ENCODE measurements at regions not wholly inside any gene's neighbourhood (a gene's known extent, or its start where the extent isn't known, plus 50 kb on each side); places are given as distances from the start of the nearest gene placed in this dataset.

- Histone ChIP-seq H3K36me3 (ENCODE audit: control insufficient read depth, insufficient read depth, low read length) (no peaks in the 10 kb centered on the region), H3K4me3 (no peak overlapping the region), H3K27me3 (ENCODE audit: control insufficient read depth in 2 of 2, insufficient read depth in 2 of 2, low read length in 2 of 2) (no peaks in the 10 kb centered on the region), H3K4me1 (replicated peaks in 1 of 2; ENCODE audit: control insufficient read depth in 2 of 2, insufficient read depth in 2 of 2, low read length in 2 of 2) (no peaks in the 10 kb centered on the region), H3K9me1 (ENCODE audit: control insufficient read depth, insufficient read depth, low read length) (no peaks in the 10 kb centered on the region), H3K9me3 (replicated peaks; ENCODE audit: control insufficient read depth, insufficient read depth, low read depth, low read length) (no peaks in the 10 kb centered on the region), H4K20me1 (replicated peaks; ENCODE audit: control insufficient read depth, insufficient read depth, low read length) (no peaks in the 10 kb centered on the region), H2AFZ (ENCODE audit: low read depth, low read length) (no peak overlapping the region), H3K4me2 (ENCODE audit: insufficient read depth, low read length) (no peak overlapping the region), H3K79me2 (ENCODE audit: control insufficient read depth, insufficient read depth, low read length) (no peaks in the 10 kb centered on the region), H3K9ac (ENCODE audit: insufficient read depth in 1 of 2, low read depth in 2 of 2, low read length in 2 of 2) (no peak overlapping the region), H3K27ac (ENCODE audit: extremely low read depth, low read depth, low read length) (no peak overlapping the region)
- intact Hi-C loops (cut with micrococcal nuclease) = no loop called here
- TF ChIP-seq PHB2 (IDR thresholded peaks at IDR 0.05; ENCODE audit: low read depth) (no peak), GABPB1 (CRISPR knock-in tag; IDR thresholded peaks at IDR 0.05) (no peak), ZNF444 (CRISPR knock-in tag; IDR thresholded peaks at IDR 0.05) (no peak), FOSL1 (tag; conservative IDR thresholded peaks at IDR 0.05) (no peak), TEAD1 (CRISPR knock-in tag; IDR thresholded peaks at IDR 0.05) (no peak)
- in situ Hi-C loops (cut with MboI) = no loop called here
- FAIRE-seq = no peak
- DNase-seq (ENCODE audit: extremely low read depth in 1 of 4, low spot score in 3 of 4) = no peak
- ATAC-seq = no peak
- WGBS (ENCODE audit: insufficient coverage, low coverage, missing lambda C conversion rate) = 2% methylated on average over 14 of the region's 15 CpGs
- CTCF ChIA-PET (ENCODE audit: low intra/inter-chr PET ratio) = no interaction called here
- no TSS peak for BruUV-seq (replicated peaks)
- POLR2A ChIA-PET = no interaction called here
Observed at GRCh38 chrX:33725535-33726210, 406.4 kb downstream of the FAM47A start.

- H3K4me1 ChIP-seq (replicated peaks in 1 of 2; ENCODE audit: control insufficient read depth in 2 of 2, insufficient read depth in 2 of 2, low read length in 2 of 2) = no peaks in the 10 kb centered on the region
- no peak overlapping the region for H3K4me3 ChIP-seq
- H4K20me1 ChIP-seq (replicated peaks; ENCODE audit: control insufficient read depth, insufficient read depth, low read length) = no peaks in the 10 kb centered on the region
- no peak overlapping the region for H3K4me2 ChIP-seq (ENCODE audit: insufficient read depth, low read length)
- no peak overlapping the region for H3K9ac ChIP-seq (ENCODE audit: insufficient read depth in 1 of 2, low read depth in 2 of 2, low read length in 2 of 2)
- ATAC-seq = no peak
- H3K9me1 ChIP-seq (ENCODE audit: control insufficient read depth, insufficient read depth, low read length) = no peaks in the 10 kb centered on the region
- no peaks in the 10 kb centered on the region for H3K27me3 ChIP-seq (ENCODE audit: control insufficient read depth in 2 of 2, insufficient read depth in 2 of 2, low read length in 2 of 2)
- no peak for FAIRE-seq
- intact Hi-C loops (cut with micrococcal nuclease) (no loop called here), in situ Hi-C loops (cut with MboI) (no loop called here)
- ChIA-PET CTCF (ENCODE audit: low intra/inter-chr PET ratio) (no interaction called here), POLR2A (no interaction called here)
- no peaks in the 10 kb centered on the region for H3K36me3 ChIP-seq (ENCODE audit: control insufficient read depth, insufficient read depth, low read length)
- WGBS (ENCODE audit: insufficient coverage, low coverage, missing lambda C conversion rate) = 0% methylated on average over 1 of the region's 1 CpG
- H3K79me2 ChIP-seq (ENCODE audit: control insufficient read depth, insufficient read depth, low read length) = no peaks in the 10 kb centered on the region
- no peak overlapping the region for H2AFZ ChIP-seq (ENCODE audit: low read depth, low read length)
- no peak for DNase-seq (ENCODE audit: extremely low read depth in 1 of 4, low spot score in 3 of 4)
- no TSS peak for BruUV-seq (replicated peaks)
- no peaks in the 10 kb centered on the region for H3K9me3 ChIP-seq (replicated peaks; ENCODE audit: control insufficient read depth, insufficient read depth, low read depth, low read length)
- H3K27ac ChIP-seq (ENCODE audit: extremely low read depth, low read depth, low read length) = no peak overlapping the region
Observed at GRCh38 chrX:33721927-33722326, 410.2 kb downstream of the FAM47A start.
